GM23338 (cell line): ENCODE measurements at regions not wholly inside any gene's neighbourhood (a gene's known extent, or its start where the extent isn't known, plus 50 kb on each side); places are given as distances from the start of the nearest gene placed in this dataset.

Experiments used
- ATAC-seq: fragments of 200-7000 bp; cut with Tn5 transposase; 3 replicates; pipeline ENCODE4 v1.9.1; 2020
- DNase-seq: peaks from one replicate; pipeline ENCODE4 v3.0.0-alpha.2; 2015; ENCODE audit warnings: low spot score
- H2AFZ ChIP-seq: fragments of 200-600 bp; sonication (generic); 2 replicates; pipeline ENCODE4 v1.8.0; 2016; ENCODE audit warnings: antibody characterized with exemption, mild to moderate bottlenecking, moderate library complexity
- H3F3A ChIP-seq: fragments of 200-600 bp; sonication (generic); replicated peaks from 2 replicates; pipeline ENCODE4 v1.8.0; 2017; ENCODE audit warnings: antibody characterized with exemption, mixed run types, low read depth
- H3K27ac ChIP-seq: fragments of 200-600 bp; sonication (generic); 2 replicates; pipeline ENCODE4 v1.6.1; 2016; ENCODE audit warnings: low read depth
- H3K27me3 ChIP-seq: fragments of 200-600 bp; sonication (generic); 2 replicates; pipeline ENCODE4 v1.8.0; 2016; ENCODE audit warnings: mild to moderate bottlenecking, mixed run types, moderate library complexity; ENCODE audit not compliant: insufficient read depth
- H3K36me3 ChIP-seq: fragments of 200-600 bp; sonication (generic); 2 replicates; pipeline ENCODE4 v1.8.0; 2016; ENCODE audit warnings: mild to moderate bottlenecking; ENCODE audit not compliant: insufficient read depth
- H3K4me1 ChIP-seq: fragments of 200-600 bp; sonication (generic); 2 replicates; pipeline ENCODE4 v1.8.0; 2016; ENCODE audit warnings: mild to moderate bottlenecking, moderate library complexity; ENCODE audit not compliant: insufficient read depth
- H3K4me2 ChIP-seq: fragments of 200-600 bp; sonication (generic); 2 replicates; pipeline ENCODE4 v1.7.1; 2017; ENCODE audit warnings: mixed run types
- H3K4me3 ChIP-seq: fragments of 200-600 bp; sonication (generic); 2 replicates; pipeline ENCODE4 v1.6.1; 2016; ENCODE audit warnings: mixed run types
- H3K79me2 ChIP-seq: fragments of 200-600 bp; sonication (generic); replicated peaks from 2 replicates; pipeline ENCODE4 v1.8.0; 2017; ENCODE audit warnings: mild to moderate bottlenecking; ENCODE audit not compliant: insufficient read depth
- H3K9me2 ChIP-seq: fragments of 200-600 bp; sonication (generic); 2 replicates; pipeline ENCODE4 v1.8.0; 2017; ENCODE audit not compliant: insufficient read depth
- H4K20me1 ChIP-seq: fragments of 200-600 bp; sonication (generic); replicated peaks from 2 replicates; pipeline ENCODE4 v1.8.0; 2017; ENCODE audit warnings: mild to moderate bottlenecking; ENCODE audit not compliant: insufficient read depth
- H3K27ac Mint-ChIP-seq: 2 replicates; pipeline ENCODE4 v1.8.0; 2020; ENCODE audit warnings: inconsistent platforms, mild to moderate bottlenecking, moderate library complexity, mixed read lengths
- H3K27me3 Mint-ChIP-seq: 3 replicates; pipeline ENCODE4 v1.8.0; 2022; ENCODE audit warnings: low read depth, mild to moderate bottlenecking, moderate library complexity, mixed read lengths, inconsistent platforms; ENCODE audit not compliant: insufficient read depth, poor library complexity
- H3K36me3 Mint-ChIP-seq: 3 replicates; pipeline ENCODE4 v1.8.0; 2021; ENCODE audit warnings: low read depth, mild to moderate bottlenecking, inconsistent platforms, moderate library complexity, mixed read lengths
- H3K4me1 Mint-ChIP-seq: 3 replicates; pipeline ENCODE4 v1.8.0; 2020; ENCODE audit warnings: mild to moderate bottlenecking, inconsistent platforms, mixed read lengths
- H3K4me3 Mint-ChIP-seq: 3 replicates; pipeline ENCODE4 v1.8.0; 2021; ENCODE audit warnings: moderate library complexity, mild to moderate bottlenecking, inconsistent platforms, mixed read lengths
- H3K9me3 Mint-ChIP-seq: 3 replicates; pipeline ENCODE4 v1.8.0; 2020; ENCODE audit warnings: moderate library complexity, mild to moderate bottlenecking, inconsistent platforms, mixed read lengths
- CREB1 ChIP-seq: fragments of 250-450 bp; sonication (Bioruptor Pico); IDR thresholded peaks from 2 replicates; pipeline ENCODE4 v1.5.0; 2020; ENCODE audit warnings: low read depth, mild to moderate bottlenecking, moderate library complexity
- EZH2phosphoT487 ChIP-seq: fragments of 200-600 bp; sonication (generic); IDR thresholded peaks from one replicate; pipeline ENCODE4 v1.8.1; 2018; ENCODE audit warnings: antibody characterized with exemption; ENCODE audit not compliant: unreplicated experiment
- NANOG ChIP-seq: IDR thresholded peaks from 2 replicates; pipeline ENCODE4 v1.6.1; 2016; ENCODE audit warnings: antibody characterized with exemption, borderline replicate concordance
- POLR2AphosphoS5 ChIP-seq: IDR thresholded peaks from 2 replicates; pipeline ENCODE4 v1.6.1; 2016; ENCODE audit warnings: antibody characterized with exemption, low read depth
- STAT1 ChIP-seq: IDR thresholded peaks from one replicate; pipeline ENCODE4 v1.6.1; 2016; ENCODE audit warnings: antibody characterized with exemption; ENCODE audit not compliant: unreplicated experiment
- ZNF114 ChIP-seq: fragments of 250-450 bp; sonication (Bioruptor Pico); IDR thresholded peaks from 2 replicates; pipeline ENCODE4 v1.5.0; 2020; ENCODE audit warnings: mild to moderate bottlenecking, moderate library complexity
- ZNF331 ChIP-seq: fragments of 250-450 bp; sonication (Bioruptor Pico); IDR thresholded peaks from 2 replicates; pipeline ENCODE4 v1.5.0; 2020; ENCODE audit warnings: low read depth, mild to moderate bottlenecking, moderate library complexity
- TF ChIP-seq, protein P1 (sequence below): fragments of 250-450 bp; sonication (Bioruptor Pico); IDR thresholded peaks from 2 replicates; pipeline ENCODE4 v1.5.0; 2020; ENCODE audit warnings: mild to moderate bottlenecking, moderate library complexity
- TF ChIP-seq, protein P2 (sequence below): IDR thresholded peaks from 2 replicates; pipeline ENCODE4 v1.6.1; 2016; ENCODE audit warnings: antibody characterized with exemption
- TF ChIP-seq, protein P3 (sequence below), 2 experiments: fragments of 200-600 bp in 1 of 2; sonication (generic) in 1 of 2; conservative IDR thresholded peaks; 2 replicates each; pipeline versions ENCODE4 v1.5.1 to v1.6.1; 2016 to 2017; ENCODE audit warnings: antibody characterized with exemption in 2 of 2, low read depth in 2 of 2, mild to moderate bottlenecking in 2 of 2, moderate library complexity in 1 of 2

DNA sequence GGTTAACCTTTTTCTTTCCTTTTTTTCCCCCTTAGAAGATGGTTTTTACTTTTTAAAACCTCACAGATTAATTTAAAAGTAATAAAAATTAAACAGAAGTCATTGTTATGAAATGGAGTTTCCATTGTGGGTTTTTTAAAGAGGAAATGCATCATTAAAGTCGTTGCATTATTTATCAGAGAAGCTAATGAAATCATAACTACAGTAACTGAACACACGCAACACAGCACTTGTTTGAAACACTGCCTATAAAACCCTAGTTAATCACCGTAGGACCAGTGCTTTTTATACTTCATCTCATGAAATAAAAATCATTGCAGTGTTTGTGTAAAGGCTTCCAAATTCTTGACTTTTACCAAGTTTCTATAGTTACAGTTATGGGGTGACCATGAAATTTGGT is 82.4 kb upstream of the NTRK2 start (continued):
- TF ChIP-seq, protein P1, sequence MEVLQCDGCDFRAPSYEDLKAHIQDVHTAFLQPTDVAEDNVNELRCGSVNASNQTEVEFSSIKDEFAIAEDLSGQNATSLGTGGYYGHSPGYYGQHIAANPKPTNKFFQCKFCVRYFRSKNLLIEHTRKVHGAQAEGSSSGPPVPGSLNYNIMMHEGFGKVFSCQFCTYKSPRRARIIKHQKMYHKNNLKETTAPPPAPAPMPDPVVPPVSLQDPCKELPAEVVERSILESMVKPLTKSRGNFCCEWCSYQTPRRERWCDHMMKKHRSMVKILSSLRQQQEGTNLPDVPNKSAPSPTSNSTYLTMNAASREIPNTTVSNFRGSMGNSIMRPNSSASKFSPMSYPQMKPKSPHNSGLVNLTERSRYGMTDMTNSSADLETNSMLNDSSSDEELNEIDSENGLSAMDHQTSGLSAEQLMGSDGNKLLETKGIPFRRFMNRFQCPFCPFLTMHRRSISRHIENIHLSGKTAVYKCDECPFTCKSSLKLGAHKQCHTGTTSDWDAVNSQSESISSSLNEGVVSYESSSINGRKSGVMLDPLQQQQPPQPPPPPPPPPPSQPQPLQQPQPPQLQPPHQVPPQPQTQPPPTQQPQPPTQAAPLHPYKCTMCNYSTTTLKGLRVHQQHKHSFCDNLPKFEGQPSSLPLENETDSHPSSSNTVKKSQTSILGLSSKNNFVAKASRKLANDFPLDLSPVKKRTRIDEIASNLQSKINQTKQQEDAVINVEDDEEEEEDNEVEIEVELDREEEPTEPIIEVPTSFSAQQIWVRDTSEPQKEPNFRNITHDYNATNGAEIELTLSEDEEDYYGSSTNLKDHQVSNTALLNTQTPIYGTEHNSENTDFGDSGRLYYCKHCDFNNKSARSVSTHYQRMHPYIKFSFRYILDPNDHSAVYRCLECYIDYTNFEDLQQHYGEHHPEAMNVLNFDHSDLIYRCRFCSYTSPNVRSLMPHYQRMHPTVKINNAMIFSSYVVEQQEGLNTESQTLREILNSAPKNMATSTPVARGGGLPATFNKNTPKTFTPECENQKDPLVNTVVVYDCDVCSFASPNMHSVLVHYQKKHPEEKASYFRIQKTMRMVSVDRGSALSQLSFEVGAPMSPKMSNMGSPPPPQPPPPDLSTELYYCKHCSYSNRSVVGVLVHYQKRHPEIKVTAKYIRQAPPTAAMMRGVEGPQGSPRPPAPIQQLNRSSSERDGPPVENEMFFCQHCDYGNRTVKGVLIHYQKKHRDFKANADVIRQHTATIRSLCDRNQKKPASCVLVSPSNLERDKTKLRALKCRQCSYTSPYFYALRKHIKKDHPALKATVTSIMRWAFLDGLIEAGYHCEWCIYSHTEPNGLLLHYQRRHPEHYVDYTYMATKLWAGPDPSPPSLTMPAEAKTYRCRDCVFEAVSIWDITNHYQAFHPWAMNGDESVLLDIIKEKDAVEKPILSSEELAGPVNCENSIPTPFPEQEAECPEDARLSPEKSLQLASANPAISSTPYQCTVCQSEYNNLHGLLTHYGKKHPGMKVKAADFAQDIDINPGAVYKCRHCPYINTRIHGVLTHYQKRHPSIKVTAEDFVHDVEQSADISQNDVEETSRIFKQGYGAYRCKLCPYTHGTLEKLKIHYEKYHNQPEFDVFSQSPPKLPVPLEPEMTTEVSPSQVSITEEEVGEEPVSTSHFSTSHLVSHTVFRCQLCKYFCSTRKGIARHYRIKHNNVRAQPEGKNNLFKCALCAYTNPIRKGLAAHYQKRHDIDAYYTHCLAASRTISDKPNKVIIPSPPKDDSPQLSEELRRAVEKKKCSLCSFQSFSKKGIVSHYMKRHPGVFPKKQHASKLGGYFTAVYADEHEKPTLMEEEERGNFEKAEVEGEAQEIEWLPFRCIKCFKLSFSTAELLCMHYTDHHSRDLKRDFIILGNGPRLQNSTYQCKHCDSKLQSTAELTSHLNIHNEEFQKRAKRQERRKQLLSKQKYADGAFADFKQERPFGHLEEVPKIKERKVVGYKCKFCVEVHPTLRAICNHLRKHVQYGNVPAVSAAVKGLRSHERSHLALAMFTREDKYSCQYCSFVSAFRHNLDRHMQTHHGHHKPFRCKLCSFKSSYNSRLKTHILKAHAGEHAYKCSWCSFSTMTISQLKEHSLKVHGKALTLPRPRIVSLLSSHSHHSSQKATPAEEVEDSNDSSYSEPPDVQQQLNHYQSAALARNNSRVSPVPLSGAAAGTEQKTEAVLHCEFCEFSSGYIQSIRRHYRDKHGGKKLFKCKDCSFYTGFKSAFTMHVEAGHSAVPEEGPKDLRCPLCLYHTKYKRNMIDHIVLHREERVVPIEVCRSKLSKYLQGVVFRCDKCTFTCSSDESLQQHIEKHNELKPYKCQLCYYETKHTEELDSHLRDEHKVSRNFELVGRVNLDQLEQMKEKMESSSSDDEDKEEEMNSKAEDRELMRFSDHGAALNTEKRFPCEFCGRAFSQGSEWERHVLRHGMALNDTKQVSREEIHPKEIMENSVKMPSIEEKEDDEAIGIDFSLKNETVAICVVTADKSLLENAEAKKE: no peak
- TF ChIP-seq ZNF114 (CRISPR knock-in tag): no peak
- TF ChIP-seq, protein P2, sequence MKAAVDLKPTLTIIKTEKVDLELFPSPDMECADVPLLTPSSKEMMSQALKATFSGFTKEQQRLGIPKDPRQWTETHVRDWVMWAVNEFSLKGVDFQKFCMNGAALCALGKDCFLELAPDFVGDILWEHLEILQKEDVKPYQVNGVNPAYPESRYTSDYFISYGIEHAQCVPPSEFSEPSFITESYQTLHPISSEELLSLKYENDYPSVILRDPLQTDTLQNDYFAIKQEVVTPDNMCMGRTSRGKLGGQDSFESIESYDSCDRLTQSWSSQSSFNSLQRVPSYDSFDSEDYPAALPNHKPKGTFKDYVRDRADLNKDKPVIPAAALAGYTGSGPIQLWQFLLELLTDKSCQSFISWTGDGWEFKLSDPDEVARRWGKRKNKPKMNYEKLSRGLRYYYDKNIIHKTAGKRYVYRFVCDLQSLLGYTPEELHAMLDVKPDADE: no peak
- TF ChIP-seq, protein P3, sequence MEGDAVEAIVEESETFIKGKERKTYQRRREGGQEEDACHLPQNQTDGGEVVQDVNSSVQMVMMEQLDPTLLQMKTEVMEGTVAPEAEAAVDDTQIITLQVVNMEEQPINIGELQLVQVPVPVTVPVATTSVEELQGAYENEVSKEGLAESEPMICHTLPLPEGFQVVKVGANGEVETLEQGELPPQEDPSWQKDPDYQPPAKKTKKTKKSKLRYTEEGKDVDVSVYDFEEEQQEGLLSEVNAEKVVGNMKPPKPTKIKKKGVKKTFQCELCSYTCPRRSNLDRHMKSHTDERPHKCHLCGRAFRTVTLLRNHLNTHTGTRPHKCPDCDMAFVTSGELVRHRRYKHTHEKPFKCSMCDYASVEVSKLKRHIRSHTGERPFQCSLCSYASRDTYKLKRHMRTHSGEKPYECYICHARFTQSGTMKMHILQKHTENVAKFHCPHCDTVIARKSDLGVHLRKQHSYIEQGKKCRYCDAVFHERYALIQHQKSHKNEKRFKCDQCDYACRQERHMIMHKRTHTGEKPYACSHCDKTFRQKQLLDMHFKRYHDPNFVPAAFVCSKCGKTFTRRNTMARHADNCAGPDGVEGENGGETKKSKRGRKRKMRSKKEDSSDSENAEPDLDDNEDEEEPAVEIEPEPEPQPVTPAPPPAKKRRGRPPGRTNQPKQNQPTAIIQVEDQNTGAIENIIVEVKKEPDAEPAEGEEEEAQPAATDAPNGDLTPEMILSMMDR (conservative IDR thresholded peaks at IDR 0.05; ENCODE audit: low read depth in 2 of 2): no peak
- no peak for TF ChIP-seq NANOG
- TF ChIP-seq STAT1: no peak
- TF ChIP-seq CREB1 (CRISPR knock-in tag): no peak

DNA sequence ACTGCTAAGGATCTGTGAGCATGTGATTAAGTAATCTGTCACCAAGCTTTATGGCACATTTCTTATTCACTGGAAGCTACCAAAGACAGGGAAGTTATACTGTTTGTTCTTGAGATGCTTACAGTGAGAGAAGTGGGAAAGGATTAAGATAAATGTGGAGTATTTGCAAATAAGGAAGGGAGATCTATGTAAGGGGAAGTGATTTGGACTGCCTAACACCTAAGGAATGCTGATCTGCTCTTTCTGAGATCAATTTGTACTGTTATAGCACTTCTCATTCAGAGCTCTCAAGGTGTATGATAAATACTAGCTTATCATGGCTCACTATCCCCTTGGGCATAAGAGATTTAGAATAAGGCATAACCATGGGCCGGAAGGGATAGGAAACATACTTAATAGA is 80.0 kb upstream of the NTRK2 start:
- Mint-ChIP-seq H3K4me1 (no peaks in the 10 kb centered on the region; the same call in 2 of the 3 replicates), H3K9me3 (no peaks in the 10 kb centered on the region), H3K27me3 (peaks cover 5% of the 10 kb centered on the region), H3K4me3 (no peak overlapping the region), H3K36me3 (no peaks in the 10 kb centered on the region; the same call in 2 of the 3 replicates), H3K27ac (no peak overlapping the region)
- no peaks in the 10 kb centered on the region for H3K79me2 ChIP-seq
- no peak overlapping the region for H3K4me2 ChIP-seq
- no peaks in the 10 kb centered on the region for H4K20me1 ChIP-seq
- H3K4me3 ChIP-seq: no peak overlapping the region
- no peaks in the 10 kb centered on the region for H3F3A ChIP-seq
- H2AFZ ChIP-seq: no peak overlapping the region
- no peak overlapping the region for H3K27ac ChIP-seq
- no peaks in the 10 kb centered on the region for H3K4me1 ChIP-seq
- DNase-seq (no peak), ATAC-seq (no peak)
- H3K36me3 ChIP-seq: no peaks in the 10 kb centered on the region
- no peaks in the 10 kb centered on the region for H3K27me3 ChIP-seq
- H3K9me2 ChIP-seq: peaks cover 26% of the 10 kb centered on the region
- no peak for TF ChIP-seq EZH2phosphoT487
- no peak for TF ChIP-seq ZNF331
- no peak for TF ChIP-seq POLR2AphosphoS5
- TF ChIP-seq ZNF114 (CRISPR knock-in tag): no peak
- no peak for TF ChIP-seq STAT1
